Esophagus muscularis mucosa (tissue), 4 donors: ENCODE measurements at regions not wholly inside any gene's neighbourhood (a gene's known extent, or its start where the extent isn't known, plus 50 kb on each side); places are given as distances from the start of the nearest gene placed in this dataset.
"Not testable (repeated sequence)": the region's sequence is repeated elsewhere in the genome, so short reads cannot be mapped to it uniquely, and the experiment has no call there.

Source experiments
- DNase-seq: peaks from one replicate; pipeline ENCODE4 v3.0.0-alpha.2; 2017; ENCODE audit errors: extremely low spot score
- H3K27ac ChIP-seq, 4 donors: fragments of 200-600 bp; sonication (generic); replicated peaks in 1 of 4; 1 replicate in 3 of 4; 2 replicates in 1 of 4; pipeline ENCODE4 v1.5.1; 2016 to 2019; ENCODE audit warnings: mild to moderate bottlenecking in 1 of 4
- H3K27me3 ChIP-seq, 4 donors: fragments of 200-600 bp; sonication (generic); one replicate each; pipeline versions ENCODE4 v1.5.1 to v1.6.0; 2016 to 2019
- H3K36me3 ChIP-seq, 4 donors: fragments of 200-600 bp; sonication (generic); one replicate each; pipeline ENCODE4 v1.5.1; 2016 to 2019
- H3K4me1 ChIP-seq, 4 donors: fragments of 200-600 bp; sonication (generic); one replicate each; pipeline ENCODE4 v1.5.1; 2016 to 2019
- H3K4me3 ChIP-seq, 4 donors: fragments of 200-600 bp; sonication (generic); 1 replicate in 2 of 4; 2 replicates in 2 of 4; pipeline ENCODE4 v1.5.1; 2016 to 2019; ENCODE audit warnings: mild to moderate bottlenecking in 4 of 4, moderate library complexity in 1 of 4
- H3K9me3 ChIP-seq, 4 donors: fragments of 200-600 bp; sonication (generic); 1 replicate in 3 of 4; 2 replicates in 1 of 4; pipeline ENCODE4 v1.5.1; 2016 to 2019
- CTCF ChIP-seq, 3 experiments: fragments of 200-600 bp in 2 of 3; fragments of 450-650 bp in 1 of 3; sonication (generic) in 2 of 3; IDR thresholded peaks; one replicate each; pipeline ENCODE4 v1.5.1; 2017 to 2019; ENCODE audit warnings: antibody characterized with exemption in 3 of 3, mild to moderate bottlenecking in 2 of 3, moderate library complexity in 1 of 3
- EP300 ChIP-seq: sonication (generic); formaldehyde crosslinking; IDR thresholded peaks from one replicate; pipeline ENCODE4 v1.6.1; 2017; ENCODE audit warnings: antibody characterized with exemption
- POLR2A ChIP-seq: fragments of 450-650 bp; IDR thresholded peaks from one replicate; pipeline ENCODE4 v1.6.1; 2017; ENCODE audit warnings: antibody characterized with exemption, moderate library complexity, mild to moderate bottlenecking, low read depth
- POLR2AphosphoS5 ChIP-seq, 2 donors: sonication (generic); formaldehyde crosslinking; IDR thresholded peaks; one replicate each; pipeline ENCODE4 v1.6.1; 2017; ENCODE audit warnings: antibody characterized with exemption in 2 of 2
- WGBS: methylation state at CpG from one replicate; pipeline ENCODE4 v1.1.5; 2018; 5-methylcytosine and 5-hydroxymethylcytosine counted together
- intact Hi-C: fragments of 100-400 bp; cut with DNase I; formaldehyde crosslinking; loops from one replicate; pipeline ENCODE4 v1.15.1; 2023

- no peaks in the 10 kb centered on the region for H3K36me3 ChIP-seq
- H3K4me1 ChIP-seq, result no peaks in the 10 kb centered on the region
- H3K27ac ChIP-seq, result no peak overlapping the region
- intact Hi-C loops, result no loop called here
- no peak overlapping the region for H3K4me3 ChIP-seq
- 88% methylated on average over 8 of the region's 10 CpGs for WGBS
- no peaks in the 10 kb centered on the region for H3K9me3 ChIP-seq
- TF ChIP-seq POLR2A (no peak), CTCF (IDR thresholded peaks at IDR 0.05) (no peak)
- H3K27me3 ChIP-seq, result peaks cover 0 to 22% (median 0%) of the 10 kb centered on the region in 4 donors
- DNase-seq, result peak; percentile 90
These were observed 80.1 kb downstream of the EMX2 start for GRCh38 chr10:117622471-117623184.

GRCh38 chr10:117626228-117626627, 83.7 kb downstream of the EMX2 start:
- peak; percentile 55 for DNase-seq
- Histone ChIP-seq H3K9me3 (no peaks in the 10 kb centered on the region), H3K4me3 (no peak overlapping the region), H3K4me1 (no peaks in the 10 kb centered on the region), H3K27me3 (peaks cover 0 to 9% (median 0%) of the 10 kb centered on the region in 4 donors), H3K27ac (no peak overlapping the region), H3K36me3 (no peaks in the 10 kb centered on the region)
- no peak for TF ChIP-seq CTCF (IDR thresholded peaks at IDR 0.05)
- TF ChIP-seq POLR2A, result no peak
- no peak for TF ChIP-seq EP300
- no peak for TF ChIP-seq POLR2AphosphoS5 (IDR thresholded peaks at IDR 0.05)
- WGBS, result 94% methylated on average over 8 of the region's 8 CpGs
- intact Hi-C loops, result no loop called here

GRCh38 chr10:117627561-117627960, 85.0 kb downstream of the EMX2 start:
- no peaks in the 10 kb centered on the region for H3K4me1 ChIP-seq
- intact Hi-C loops, result no loop called here
- 89% methylated on average over 4 of the region's 4 CpGs for WGBS
- no peaks in the 10 kb centered on the region for H3K9me3 ChIP-seq
- TF ChIP-seq CTCF (IDR thresholded peaks at IDR 0.05) (no peak), EP300 (no peak), POLR2A (no peak), POLR2AphosphoS5 (IDR thresholded peaks at IDR 0.05) (no peak)
- no peak overlapping the region for H3K27ac ChIP-seq
- no peak overlapping the region for H3K4me3 ChIP-seq
- DNase-seq, result peak; percentile 60
- no peaks in the 10 kb centered on the region for H3K36me3 ChIP-seq
- H3K27me3 ChIP-seq, result no peaks in the 10 kb centered on the region

GRCh38 chr10:117629717-117630116, 87.2 kb downstream of the EMX2 start:
- H3K36me3 ChIP-seq, H3K27me3 ChIP-seq, H3K27ac ChIP-seq, H3K4me3 ChIP-seq, H3K9me3 ChIP-seq, H3K4me1 ChIP-seq, intact Hi-C loops: not testable (repeated sequence)
- peak; percentile 80 for DNase-seq
- 90% methylated on average over 9 of the region's 9 CpGs for WGBS

GRCh38 chr10:117631276-117632145, 89.0 kb downstream of the EMX2 start:
- WGBS, result 77% methylated on average over 10 of the region's 11 CpGs
- H3K4me1 ChIP-seq, result no peaks in the 10 kb centered on the region
- H3K9me3 ChIP-seq, result no peaks in the 10 kb centered on the region
- H3K27me3 ChIP-seq, result no peaks in the 10 kb centered on the region
- intact Hi-C loops, result no loop called here
- no peak overlapping the region for H3K27ac ChIP-seq
- H3K4me3 ChIP-seq, result no peak overlapping the region
- H3K36me3 ChIP-seq, result no peaks in the 10 kb centered on the region
- TF ChIP-seq EP300 (no peak), POLR2A (no peak), CTCF (IDR thresholded peaks at IDR 0.05) (no peak), POLR2AphosphoS5 (IDR thresholded peaks at IDR 0.05) (no peak)
- DNase-seq, result no peak
